ENCODE measurements at regions not wholly inside any gene's neighbourhood (a gene's known extent, or its start where the extent isn't known, plus 50 kb on each side); places are given as distances from the start of the nearest gene placed in this dataset.

DNA sequence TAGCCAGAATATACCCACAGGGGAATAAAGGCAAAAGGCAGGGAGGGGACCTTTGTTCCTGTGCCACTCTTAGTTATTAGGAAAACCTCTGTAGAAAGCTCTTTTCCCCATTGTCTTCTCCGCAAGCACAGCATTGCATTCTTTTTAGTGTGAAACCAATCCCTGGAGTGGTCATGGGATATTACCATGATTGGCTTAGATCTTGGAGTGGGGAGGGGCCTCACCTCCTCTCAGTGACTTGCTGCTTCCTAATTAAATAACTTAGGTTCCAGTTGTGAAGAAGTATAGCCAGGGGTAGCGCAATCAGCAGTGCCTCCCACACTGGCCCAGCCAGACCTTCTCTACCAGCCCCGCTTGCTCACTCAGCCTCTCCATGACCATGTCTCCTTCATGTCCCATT, 49.9 kb upstream of the AFF3 start:
- DNase-seq: no peak

All from retina (tissue), 1 donor.